GM23338 (cell line): ENCODE measurements at regions not wholly inside any gene's neighbourhood (a gene's known extent, or its start where the extent isn't known, plus 50 kb on each side); places are given as distances from the start of the nearest gene placed in this dataset.

Experiments used
- ATAC-seq: fragments of 200-7000 bp; cut with Tn5 transposase; 3 replicates; pipeline ENCODE4 v1.9.1; 2020
- DNase-seq: peaks from one replicate; pipeline ENCODE4 v3.0.0-alpha.2; 2015; ENCODE audit warnings: low spot score
- H2AFZ ChIP-seq: fragments of 200-600 bp; sonication (generic); 2 replicates; pipeline ENCODE4 v1.8.0; 2016; ENCODE audit warnings: antibody characterized with exemption, mild to moderate bottlenecking, moderate library complexity
- H3F3A ChIP-seq: fragments of 200-600 bp; sonication (generic); replicated peaks from 2 replicates; pipeline ENCODE4 v1.8.0; 2017; ENCODE audit warnings: antibody characterized with exemption, mixed run types, low read depth
- H3K27ac ChIP-seq: fragments of 200-600 bp; sonication (generic); 2 replicates; pipeline ENCODE4 v1.6.1; 2016; ENCODE audit warnings: low read depth
- H3K27me3 ChIP-seq: fragments of 200-600 bp; sonication (generic); 2 replicates; pipeline ENCODE4 v1.8.0; 2016; ENCODE audit warnings: mild to moderate bottlenecking, mixed run types, moderate library complexity; ENCODE audit not compliant: insufficient read depth
- H3K36me3 ChIP-seq: fragments of 200-600 bp; sonication (generic); 2 replicates; pipeline ENCODE4 v1.8.0; 2016; ENCODE audit warnings: mild to moderate bottlenecking; ENCODE audit not compliant: insufficient read depth
- H3K4me1 ChIP-seq: fragments of 200-600 bp; sonication (generic); 2 replicates; pipeline ENCODE4 v1.8.0; 2016; ENCODE audit warnings: mild to moderate bottlenecking, moderate library complexity; ENCODE audit not compliant: insufficient read depth
- H3K4me2 ChIP-seq: fragments of 200-600 bp; sonication (generic); 2 replicates; pipeline ENCODE4 v1.7.1; 2017; ENCODE audit warnings: mixed run types
- H3K4me3 ChIP-seq: fragments of 200-600 bp; sonication (generic); 2 replicates; pipeline ENCODE4 v1.6.1; 2016; ENCODE audit warnings: mixed run types
- H3K79me2 ChIP-seq: fragments of 200-600 bp; sonication (generic); replicated peaks from 2 replicates; pipeline ENCODE4 v1.8.0; 2017; ENCODE audit warnings: mild to moderate bottlenecking; ENCODE audit not compliant: insufficient read depth
- H3K9me2 ChIP-seq: fragments of 200-600 bp; sonication (generic); 2 replicates; pipeline ENCODE4 v1.8.0; 2017; ENCODE audit not compliant: insufficient read depth
- H4K20me1 ChIP-seq: fragments of 200-600 bp; sonication (generic); replicated peaks from 2 replicates; pipeline ENCODE4 v1.8.0; 2017; ENCODE audit warnings: mild to moderate bottlenecking; ENCODE audit not compliant: insufficient read depth
- H3K27ac Mint-ChIP-seq: 2 replicates; pipeline ENCODE4 v1.8.0; 2020; ENCODE audit warnings: inconsistent platforms, mild to moderate bottlenecking, moderate library complexity, mixed read lengths
- H3K27me3 Mint-ChIP-seq: 3 replicates; pipeline ENCODE4 v1.8.0; 2022; ENCODE audit warnings: low read depth, mild to moderate bottlenecking, moderate library complexity, mixed read lengths, inconsistent platforms; ENCODE audit not compliant: insufficient read depth, poor library complexity
- H3K36me3 Mint-ChIP-seq: 3 replicates; pipeline ENCODE4 v1.8.0; 2021; ENCODE audit warnings: low read depth, mild to moderate bottlenecking, inconsistent platforms, moderate library complexity, mixed read lengths
- H3K4me1 Mint-ChIP-seq: 3 replicates; pipeline ENCODE4 v1.8.0; 2020; ENCODE audit warnings: mild to moderate bottlenecking, inconsistent platforms, mixed read lengths
- H3K4me3 Mint-ChIP-seq: 3 replicates; pipeline ENCODE4 v1.8.0; 2021; ENCODE audit warnings: moderate library complexity, mild to moderate bottlenecking, inconsistent platforms, mixed read lengths
- H3K9me3 Mint-ChIP-seq: 3 replicates; pipeline ENCODE4 v1.8.0; 2020; ENCODE audit warnings: moderate library complexity, mild to moderate bottlenecking, inconsistent platforms, mixed read lengths
- EZH2phosphoT487 ChIP-seq: fragments of 200-600 bp; sonication (generic); IDR thresholded peaks from one replicate; pipeline ENCODE4 v1.8.1; 2018; ENCODE audit warnings: antibody characterized with exemption; ENCODE audit not compliant: unreplicated experiment
- STAT1 ChIP-seq: IDR thresholded peaks from one replicate; pipeline ENCODE4 v1.6.1; 2016; ENCODE audit warnings: antibody characterized with exemption; ENCODE audit not compliant: unreplicated experiment
- ZNF331 ChIP-seq: fragments of 250-450 bp; sonication (Bioruptor Pico); IDR thresholded peaks from 2 replicates; pipeline ENCODE4 v1.5.0; 2020; ENCODE audit warnings: low read depth, mild to moderate bottlenecking, moderate library complexity
- TF ChIP-seq, protein P1 (sequence below): fragments of 250-450 bp; sonication (Bioruptor Pico); IDR thresholded peaks from 2 replicates; pipeline ENCODE4 v1.5.0; 2020; ENCODE audit warnings: mild to moderate bottlenecking, moderate library complexity
- TF ChIP-seq, protein P2 (sequence below), 2 experiments: fragments of 200-600 bp in 1 of 2; sonication (generic) in 1 of 2; conservative IDR thresholded peaks; 2 replicates each; pipeline versions ENCODE4 v1.5.1 to v1.6.1; 2016 to 2017; ENCODE audit warnings: antibody characterized with exemption in 2 of 2, low read depth in 2 of 2, mild to moderate bottlenecking in 2 of 2, moderate library complexity in 1 of 2

DNA sequence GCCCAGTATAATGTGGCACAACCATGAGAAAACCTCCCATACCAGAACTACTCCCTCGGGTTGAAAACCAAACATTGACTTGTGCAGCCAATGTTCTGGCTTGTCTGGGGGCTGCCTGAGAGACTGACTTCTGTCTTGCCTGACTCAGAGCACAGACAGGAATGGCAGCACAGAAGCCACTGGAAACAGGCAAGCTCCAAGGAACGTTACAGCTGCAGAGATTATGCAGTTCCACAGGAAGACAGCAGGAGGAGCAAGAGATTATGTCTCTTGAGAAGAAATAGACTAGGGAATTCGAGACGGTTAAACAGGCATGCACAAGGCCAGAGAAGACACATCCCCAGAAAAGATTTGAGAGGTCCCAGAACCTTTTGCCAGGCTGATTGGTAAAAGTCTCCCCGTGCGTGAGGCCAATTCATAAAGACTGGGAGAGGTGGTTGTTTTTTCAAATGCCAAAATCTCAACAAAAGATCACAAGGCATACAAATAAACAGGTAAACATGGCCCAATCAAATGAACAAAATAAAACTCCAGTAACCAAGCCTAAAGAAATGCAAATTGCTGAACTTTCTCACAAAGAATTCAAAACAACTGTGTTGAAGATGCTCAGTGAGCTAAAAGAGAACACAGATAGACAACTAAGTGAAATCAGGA, 90.6 kb upstream of the CDH5 start (continued):
- TF ChIP-seq, protein P1, sequence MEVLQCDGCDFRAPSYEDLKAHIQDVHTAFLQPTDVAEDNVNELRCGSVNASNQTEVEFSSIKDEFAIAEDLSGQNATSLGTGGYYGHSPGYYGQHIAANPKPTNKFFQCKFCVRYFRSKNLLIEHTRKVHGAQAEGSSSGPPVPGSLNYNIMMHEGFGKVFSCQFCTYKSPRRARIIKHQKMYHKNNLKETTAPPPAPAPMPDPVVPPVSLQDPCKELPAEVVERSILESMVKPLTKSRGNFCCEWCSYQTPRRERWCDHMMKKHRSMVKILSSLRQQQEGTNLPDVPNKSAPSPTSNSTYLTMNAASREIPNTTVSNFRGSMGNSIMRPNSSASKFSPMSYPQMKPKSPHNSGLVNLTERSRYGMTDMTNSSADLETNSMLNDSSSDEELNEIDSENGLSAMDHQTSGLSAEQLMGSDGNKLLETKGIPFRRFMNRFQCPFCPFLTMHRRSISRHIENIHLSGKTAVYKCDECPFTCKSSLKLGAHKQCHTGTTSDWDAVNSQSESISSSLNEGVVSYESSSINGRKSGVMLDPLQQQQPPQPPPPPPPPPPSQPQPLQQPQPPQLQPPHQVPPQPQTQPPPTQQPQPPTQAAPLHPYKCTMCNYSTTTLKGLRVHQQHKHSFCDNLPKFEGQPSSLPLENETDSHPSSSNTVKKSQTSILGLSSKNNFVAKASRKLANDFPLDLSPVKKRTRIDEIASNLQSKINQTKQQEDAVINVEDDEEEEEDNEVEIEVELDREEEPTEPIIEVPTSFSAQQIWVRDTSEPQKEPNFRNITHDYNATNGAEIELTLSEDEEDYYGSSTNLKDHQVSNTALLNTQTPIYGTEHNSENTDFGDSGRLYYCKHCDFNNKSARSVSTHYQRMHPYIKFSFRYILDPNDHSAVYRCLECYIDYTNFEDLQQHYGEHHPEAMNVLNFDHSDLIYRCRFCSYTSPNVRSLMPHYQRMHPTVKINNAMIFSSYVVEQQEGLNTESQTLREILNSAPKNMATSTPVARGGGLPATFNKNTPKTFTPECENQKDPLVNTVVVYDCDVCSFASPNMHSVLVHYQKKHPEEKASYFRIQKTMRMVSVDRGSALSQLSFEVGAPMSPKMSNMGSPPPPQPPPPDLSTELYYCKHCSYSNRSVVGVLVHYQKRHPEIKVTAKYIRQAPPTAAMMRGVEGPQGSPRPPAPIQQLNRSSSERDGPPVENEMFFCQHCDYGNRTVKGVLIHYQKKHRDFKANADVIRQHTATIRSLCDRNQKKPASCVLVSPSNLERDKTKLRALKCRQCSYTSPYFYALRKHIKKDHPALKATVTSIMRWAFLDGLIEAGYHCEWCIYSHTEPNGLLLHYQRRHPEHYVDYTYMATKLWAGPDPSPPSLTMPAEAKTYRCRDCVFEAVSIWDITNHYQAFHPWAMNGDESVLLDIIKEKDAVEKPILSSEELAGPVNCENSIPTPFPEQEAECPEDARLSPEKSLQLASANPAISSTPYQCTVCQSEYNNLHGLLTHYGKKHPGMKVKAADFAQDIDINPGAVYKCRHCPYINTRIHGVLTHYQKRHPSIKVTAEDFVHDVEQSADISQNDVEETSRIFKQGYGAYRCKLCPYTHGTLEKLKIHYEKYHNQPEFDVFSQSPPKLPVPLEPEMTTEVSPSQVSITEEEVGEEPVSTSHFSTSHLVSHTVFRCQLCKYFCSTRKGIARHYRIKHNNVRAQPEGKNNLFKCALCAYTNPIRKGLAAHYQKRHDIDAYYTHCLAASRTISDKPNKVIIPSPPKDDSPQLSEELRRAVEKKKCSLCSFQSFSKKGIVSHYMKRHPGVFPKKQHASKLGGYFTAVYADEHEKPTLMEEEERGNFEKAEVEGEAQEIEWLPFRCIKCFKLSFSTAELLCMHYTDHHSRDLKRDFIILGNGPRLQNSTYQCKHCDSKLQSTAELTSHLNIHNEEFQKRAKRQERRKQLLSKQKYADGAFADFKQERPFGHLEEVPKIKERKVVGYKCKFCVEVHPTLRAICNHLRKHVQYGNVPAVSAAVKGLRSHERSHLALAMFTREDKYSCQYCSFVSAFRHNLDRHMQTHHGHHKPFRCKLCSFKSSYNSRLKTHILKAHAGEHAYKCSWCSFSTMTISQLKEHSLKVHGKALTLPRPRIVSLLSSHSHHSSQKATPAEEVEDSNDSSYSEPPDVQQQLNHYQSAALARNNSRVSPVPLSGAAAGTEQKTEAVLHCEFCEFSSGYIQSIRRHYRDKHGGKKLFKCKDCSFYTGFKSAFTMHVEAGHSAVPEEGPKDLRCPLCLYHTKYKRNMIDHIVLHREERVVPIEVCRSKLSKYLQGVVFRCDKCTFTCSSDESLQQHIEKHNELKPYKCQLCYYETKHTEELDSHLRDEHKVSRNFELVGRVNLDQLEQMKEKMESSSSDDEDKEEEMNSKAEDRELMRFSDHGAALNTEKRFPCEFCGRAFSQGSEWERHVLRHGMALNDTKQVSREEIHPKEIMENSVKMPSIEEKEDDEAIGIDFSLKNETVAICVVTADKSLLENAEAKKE (CRISPR knock-in tag) = no peak
- no peak for TF ChIP-seq STAT1
- no peak for TF ChIP-seq ZNF331 (CRISPR knock-in tag)
- TF ChIP-seq EZH2phosphoT487 = no peak

DNA sequence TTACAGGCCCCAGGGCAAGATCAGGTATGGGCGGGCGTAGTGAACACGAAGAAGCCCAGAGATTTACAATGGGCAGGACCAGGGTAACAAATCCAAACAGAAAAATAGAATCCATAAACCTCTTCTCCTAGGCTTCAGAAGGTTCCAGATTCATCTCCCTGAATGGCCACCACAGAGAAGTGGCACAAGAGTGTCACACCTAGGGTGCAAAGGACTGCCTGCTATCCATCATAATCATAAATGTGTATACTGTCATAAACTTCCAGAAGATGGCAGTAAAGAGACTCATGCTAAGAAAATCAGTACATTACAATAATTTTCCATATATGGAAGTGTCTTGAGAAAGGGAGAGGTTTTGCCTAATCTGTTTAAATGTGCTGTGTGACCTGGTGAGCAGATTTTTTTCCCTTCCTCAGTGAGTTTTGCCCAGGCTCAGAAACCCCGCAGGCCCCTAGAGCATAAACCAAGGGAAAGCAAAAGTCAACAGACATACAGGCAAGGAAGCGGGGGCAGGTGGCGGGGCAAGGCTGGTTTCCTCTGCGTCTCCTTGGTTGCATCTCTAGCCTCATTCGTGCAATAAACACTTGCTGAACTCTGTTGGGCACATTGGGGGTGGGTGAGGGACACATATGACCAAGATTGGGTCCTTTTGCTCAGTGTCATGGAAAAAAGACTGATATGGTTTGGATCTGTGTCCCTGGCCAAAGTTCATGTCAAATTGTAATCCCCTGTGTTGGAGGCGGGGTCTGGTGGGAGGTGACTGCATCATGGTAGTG, 92.0 kb upstream of the CDH5 start:
- no peak for TF ChIP-seq ZNF331 (CRISPR knock-in tag)
- TF ChIP-seq, protein P2, sequence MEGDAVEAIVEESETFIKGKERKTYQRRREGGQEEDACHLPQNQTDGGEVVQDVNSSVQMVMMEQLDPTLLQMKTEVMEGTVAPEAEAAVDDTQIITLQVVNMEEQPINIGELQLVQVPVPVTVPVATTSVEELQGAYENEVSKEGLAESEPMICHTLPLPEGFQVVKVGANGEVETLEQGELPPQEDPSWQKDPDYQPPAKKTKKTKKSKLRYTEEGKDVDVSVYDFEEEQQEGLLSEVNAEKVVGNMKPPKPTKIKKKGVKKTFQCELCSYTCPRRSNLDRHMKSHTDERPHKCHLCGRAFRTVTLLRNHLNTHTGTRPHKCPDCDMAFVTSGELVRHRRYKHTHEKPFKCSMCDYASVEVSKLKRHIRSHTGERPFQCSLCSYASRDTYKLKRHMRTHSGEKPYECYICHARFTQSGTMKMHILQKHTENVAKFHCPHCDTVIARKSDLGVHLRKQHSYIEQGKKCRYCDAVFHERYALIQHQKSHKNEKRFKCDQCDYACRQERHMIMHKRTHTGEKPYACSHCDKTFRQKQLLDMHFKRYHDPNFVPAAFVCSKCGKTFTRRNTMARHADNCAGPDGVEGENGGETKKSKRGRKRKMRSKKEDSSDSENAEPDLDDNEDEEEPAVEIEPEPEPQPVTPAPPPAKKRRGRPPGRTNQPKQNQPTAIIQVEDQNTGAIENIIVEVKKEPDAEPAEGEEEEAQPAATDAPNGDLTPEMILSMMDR (conservative IDR thresholded peaks at IDR 0.05; ENCODE audit: low read depth in 2 of 2) = peak in 1 of 2 experiments; percentile 34; a peak in 3 of 4 replicates
- H3K27me3 Mint-ChIP-seq = peaks cover 20% of the 10 kb centered on the region
- Histone ChIP-seq H3K9me2 (no peaks in the 10 kb centered on the region), H3K4me1 (peaks cover 8% of the 10 kb centered on the region; the same call in 1 of the 2 replicates), H3K4me2 (no peak overlapping the region), H3K27ac (no peak overlapping the region), H4K20me1 (no peaks in the 10 kb centered on the region), H3K4me3 (no peak overlapping the region), H3K27me3 (no peaks in the 10 kb centered on the region), H3K36me3 (no peaks in the 10 kb centered on the region), H3F3A (no peaks in the 10 kb centered on the region), H3K79me2 (no peaks in the 10 kb centered on the region), H2AFZ (no peak overlapping the region)
- no peak overlapping the region for H3K27ac Mint-ChIP-seq
- ATAC-seq = no peak
- peaks cover 6% of the 10 kb centered on the region; the same call in 1 of the 3 replicates for H3K36me3 Mint-ChIP-seq
- H3K4me1 Mint-ChIP-seq = peaks cover 22% of the 10 kb centered on the region
- H3K4me3 Mint-ChIP-seq = no peak overlapping the region
- no peak for DNase-seq
- H3K9me3 Mint-ChIP-seq = peaks cover 10% of the 10 kb centered on the region
